MM.1S (cell line): ENCODE measurements at regions not wholly inside any gene's neighbourhood (a gene's known extent, or its start where the extent isn't known, plus 50 kb on each side); places are given as distances from the start of the nearest gene placed in this dataset.

Experiments
- DNase-seq: peaks from one replicate; pipeline ENCODE4 v3.0.0-alpha.2; 2015
- H2AFZ ChIP-seq: fragments of 300-600 bp; sonication (generic); 2 replicates; pipeline ENCODE4 v1.6.0; 2016; ENCODE audit warnings: antibody characterized with exemption, low read length
- H3F3A ChIP-seq: fragments of 300-600 bp; sonication (generic); 2 replicates; pipeline ENCODE4 v1.6.1; 2016; ENCODE audit warnings: mild to moderate bottlenecking, antibody characterized with exemption, low read length, moderate library complexity, mixed read lengths; ENCODE audit not compliant: insufficient read depth
- H3K27ac ChIP-seq: fragments of 300-600 bp; sonication (generic); 2 replicates; pipeline ENCODE4 v1.5.1; 2016; ENCODE audit warnings: mild to moderate bottlenecking, low read length
- H3K27me3 ChIP-seq: fragments of 300-600 bp; sonication (generic); replicated peaks from 2 replicates; pipeline ENCODE4 v1.6.0; 2016; ENCODE audit warnings: low read length; ENCODE audit not compliant: insufficient read depth
- H3K36me3 ChIP-seq: fragments of 300-600 bp; sonication (generic); replicated peaks from 2 replicates; pipeline ENCODE4 v1.6.1; 2016; ENCODE audit warnings: mild to moderate bottlenecking, low read length, mixed read lengths; ENCODE audit not compliant: insufficient read depth
- H3K4me1 ChIP-seq: fragments of 300-600 bp; sonication (generic); 2 replicates; pipeline ENCODE4 v1.6.1; 2016; ENCODE audit warnings: low read length, mixed read lengths
- H3K4me2 ChIP-seq: fragments of 300-600 bp; sonication (generic); 2 replicates; pipeline ENCODE4 v1.6.0; 2016; ENCODE audit warnings: low read depth, low read length
- H3K4me3 ChIP-seq: fragments of 300-600 bp; sonication (generic); 2 replicates; pipeline ENCODE4 v1.5.1; 2016; ENCODE audit warnings: low read length, mixed read lengths
- H3K79me2 ChIP-seq: fragments of 300-600 bp; sonication (generic); 2 replicates; pipeline ENCODE4 v1.6.1; 2016; ENCODE audit warnings: mixed run types, low read length, mixed read lengths
- H3K9ac ChIP-seq: fragments of 300-600 bp; sonication (generic); 2 replicates; pipeline ENCODE4 v1.6.1; 2016; ENCODE audit warnings: low read length, mixed read lengths
- H3K9me2 ChIP-seq: fragments of 300-600 bp; sonication (generic); replicated peaks from 2 replicates; pipeline ENCODE4 v1.6.1; 2016; ENCODE audit warnings: mild to moderate bottlenecking, low read length, mixed read lengths; ENCODE audit not compliant: insufficient read depth
- H3K9me3 ChIP-seq: fragments of 300-600 bp; sonication (generic); replicated peaks from 2 replicates; pipeline ENCODE4 v1.6.1; 2016; ENCODE audit warnings: mild to moderate bottlenecking, low read length, mixed read lengths; ENCODE audit not compliant: insufficient read depth
- H4K20me1 ChIP-seq: fragments of 300-600 bp; sonication (generic); 2 replicates; pipeline ENCODE4 v1.6.1; 2016; ENCODE audit warnings: mild to moderate bottlenecking, low read length, moderate library complexity, mixed read lengths; ENCODE audit not compliant: insufficient read depth
- CTCF ChIP-seq: fragments of 300-600 bp; sonication (generic); IDR thresholded peaks from 2 replicates; pipeline ENCODE4 v1.5.1; 2016; ENCODE audit warnings: antibody characterized with exemption, low read length, mixed read lengths
- EZH2 ChIP-seq: fragments of 300-600 bp; sonication (generic); optimal IDR thresholded peaks from 2 replicates; pipeline ENCODE3; 2017; ENCODE audit warnings: low read depth, mild to moderate bottlenecking, antibody characterized with exemption, low read length, mixed read lengths
- EZH2phosphoT487 ChIP-seq: fragments of 300-600 bp; sonication (generic); IDR thresholded peaks from 2 replicates; pipeline ENCODE4 v1.6.1; 2018; ENCODE audit warnings: antibody characterized with exemption, low read length

- no peaks in the 10 kb centered on the region for H3K79me2 ChIP-seq
- TF ChIP-seq CTCF (no peak), EZH2phosphoT487 (no peak), EZH2 (no peak)
- DNase-seq, result no peak
- no peaks in the 10 kb centered on the region for H4K20me1 ChIP-seq
- no peaks in the 10 kb centered on the region for H3F3A ChIP-seq
- H2AFZ ChIP-seq, result no peak overlapping the region
- H3K4me1 ChIP-seq, result no peaks in the 10 kb centered on the region
- H3K4me3 ChIP-seq, result no peak overlapping the region
- no peaks in the 10 kb centered on the region for H3K36me3 ChIP-seq
- no peak overlapping the region for H3K4me2 ChIP-seq
- H3K9me2 ChIP-seq, result no peaks in the 10 kb centered on the region
- no peak overlapping the region for H3K27ac ChIP-seq
- H3K27me3 ChIP-seq, result no peaks in the 10 kb centered on the region
- no peak overlapping the region for H3K9ac ChIP-seq
- H3K9me3 ChIP-seq, result no peaks in the 10 kb centered on the region
Observed at GRCh38 chr14:29227631-29228030, 461.0 kb downstream of the FOXG1 start.

GRCh38 chr14:29232153-29232552, 465.6 kb downstream of the FOXG1 start:
- Histone ChIP-seq H4K20me1 (no peaks in the 10 kb centered on the region), H3K79me2 (no peaks in the 10 kb centered on the region), H3K9me2 (no peaks in the 10 kb centered on the region), H2AFZ (no peak overlapping the region), H3K4me3 (no peak overlapping the region), H3K36me3 (no peaks in the 10 kb centered on the region), H3K4me2 (no peak overlapping the region), H3K27me3 (no peaks in the 10 kb centered on the region), H3K9ac (no peak overlapping the region), H3F3A (no peaks in the 10 kb centered on the region), H3K27ac (no peak overlapping the region), H3K4me1 (no peaks in the 10 kb centered on the region), H3K9me3 (no peaks in the 10 kb centered on the region)
- TF ChIP-seq CTCF (no peak), EZH2phosphoT487 (no peak), EZH2 (no peak)
- no peak for DNase-seq

GRCh38 chr14:29232711-29233110, 466.1 kb downstream of the FOXG1 start:
- Histone ChIP-seq H3K79me2 (no peaks in the 10 kb centered on the region), H3K4me2 (no peak overlapping the region), H3K27me3 (no peaks in the 10 kb centered on the region), H3K27ac (no peak overlapping the region), H3K9me3 (no peaks in the 10 kb centered on the region), H3K9ac (no peak overlapping the region), H4K20me1 (no peaks in the 10 kb centered on the region), H3K4me3 (no peak overlapping the region), H2AFZ (no peak overlapping the region), H3K4me1 (no peaks in the 10 kb centered on the region), H3K9me2 (no peaks in the 10 kb centered on the region), H3F3A (no peaks in the 10 kb centered on the region), H3K36me3 (no peaks in the 10 kb centered on the region)
- TF ChIP-seq EZH2phosphoT487, result no peak
- no peak for TF ChIP-seq CTCF
- no peak for TF ChIP-seq EZH2
- DNase-seq, result no peak
